Progenitor cell of endocrine pancreas (in vitro differentiated cells): ENCODE measurements at regions not wholly inside any gene's neighbourhood (a gene's known extent, or its start where the extent isn't known, plus 50 kb on each side); places are given as distances from the start of the nearest gene placed in this dataset.

Experiments used
- DNase-seq: peaks from one replicate; pipeline ENCODE4 v3.0.0; 2021; ENCODE audit warnings: low spot score; ENCODE audit not compliant: unreplicated experiment
- H3K27ac Mint-ChIP-seq: 2 replicates; pipeline ENCODE4 v1.8.0; 2021; ENCODE audit warnings: mild to moderate bottlenecking, moderate library complexity, mixed read lengths
- H3K27me3 Mint-ChIP-seq: 2 replicates; pipeline ENCODE4 v1.8.0; 2021; ENCODE audit warnings: mixed read lengths
- H3K36me3 Mint-ChIP-seq: 2 replicates; pipeline ENCODE4 v1.8.0; 2022; ENCODE audit warnings: mixed read lengths; ENCODE audit not compliant: insufficient read depth
- H3K4me1 Mint-ChIP-seq: 2 replicates; pipeline ENCODE4 v1.8.0; 2021; ENCODE audit warnings: low read depth, mixed read lengths
- H3K4me3 Mint-ChIP-seq: 2 replicates; pipeline ENCODE4 v1.8.0; 2021; ENCODE audit warnings: low read depth, mild to moderate bottlenecking, moderate library complexity, mixed read lengths
- H3K9me3 Mint-ChIP-seq: 2 replicates; pipeline ENCODE4 v1.8.0; 2021; ENCODE audit warnings: low read depth, mixed read lengths
- TF ChIP-seq, protein P1 (sequence below): fragments of 200-600 bp; sonication (generic); IDR thresholded peaks from one replicate; pipeline ENCODE4 v1.5.0; 2021; ENCODE audit warnings: antibody characterized with exemption, mild to moderate bottlenecking; ENCODE audit not compliant: unreplicated experiment

DNA sequence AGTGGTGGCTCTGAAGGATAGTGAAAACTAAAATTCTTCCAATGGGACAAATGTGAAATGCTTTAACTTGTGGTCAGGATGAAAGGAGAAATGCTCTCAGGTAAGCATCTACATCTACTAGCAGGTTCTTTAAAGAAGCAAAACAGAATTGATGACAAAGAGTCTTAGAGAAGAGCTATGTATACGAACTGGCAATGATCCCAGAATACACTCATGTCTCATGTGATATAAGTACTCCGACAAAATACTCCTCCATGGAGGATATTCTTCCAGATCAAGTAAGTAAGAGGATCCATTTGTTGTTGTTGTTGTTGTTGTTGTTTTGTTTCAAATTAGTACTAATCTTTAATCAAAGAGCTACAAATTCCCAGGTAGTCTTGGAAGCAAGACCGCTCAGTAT lies 174.0 kb upstream of the ATP1B1 start:
- TF ChIP-seq, protein P1, sequence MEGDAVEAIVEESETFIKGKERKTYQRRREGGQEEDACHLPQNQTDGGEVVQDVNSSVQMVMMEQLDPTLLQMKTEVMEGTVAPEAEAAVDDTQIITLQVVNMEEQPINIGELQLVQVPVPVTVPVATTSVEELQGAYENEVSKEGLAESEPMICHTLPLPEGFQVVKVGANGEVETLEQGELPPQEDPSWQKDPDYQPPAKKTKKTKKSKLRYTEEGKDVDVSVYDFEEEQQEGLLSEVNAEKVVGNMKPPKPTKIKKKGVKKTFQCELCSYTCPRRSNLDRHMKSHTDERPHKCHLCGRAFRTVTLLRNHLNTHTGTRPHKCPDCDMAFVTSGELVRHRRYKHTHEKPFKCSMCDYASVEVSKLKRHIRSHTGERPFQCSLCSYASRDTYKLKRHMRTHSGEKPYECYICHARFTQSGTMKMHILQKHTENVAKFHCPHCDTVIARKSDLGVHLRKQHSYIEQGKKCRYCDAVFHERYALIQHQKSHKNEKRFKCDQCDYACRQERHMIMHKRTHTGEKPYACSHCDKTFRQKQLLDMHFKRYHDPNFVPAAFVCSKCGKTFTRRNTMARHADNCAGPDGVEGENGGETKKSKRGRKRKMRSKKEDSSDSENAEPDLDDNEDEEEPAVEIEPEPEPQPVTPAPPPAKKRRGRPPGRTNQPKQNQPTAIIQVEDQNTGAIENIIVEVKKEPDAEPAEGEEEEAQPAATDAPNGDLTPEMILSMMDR, result no peak
- no peak for DNase-seq
- H3K9me3 Mint-ChIP-seq, result peaks cover 19% of the 10 kb centered on the region
- H3K4me3 Mint-ChIP-seq, result no peak overlapping the region
- no peaks in the 10 kb centered on the region for H3K36me3 Mint-ChIP-seq
- no peaks in the 10 kb centered on the region for H3K4me1 Mint-ChIP-seq
- no peaks in the 10 kb centered on the region for H3K27me3 Mint-ChIP-seq
- no peak overlapping the region for H3K27ac Mint-ChIP-seq

DNA sequence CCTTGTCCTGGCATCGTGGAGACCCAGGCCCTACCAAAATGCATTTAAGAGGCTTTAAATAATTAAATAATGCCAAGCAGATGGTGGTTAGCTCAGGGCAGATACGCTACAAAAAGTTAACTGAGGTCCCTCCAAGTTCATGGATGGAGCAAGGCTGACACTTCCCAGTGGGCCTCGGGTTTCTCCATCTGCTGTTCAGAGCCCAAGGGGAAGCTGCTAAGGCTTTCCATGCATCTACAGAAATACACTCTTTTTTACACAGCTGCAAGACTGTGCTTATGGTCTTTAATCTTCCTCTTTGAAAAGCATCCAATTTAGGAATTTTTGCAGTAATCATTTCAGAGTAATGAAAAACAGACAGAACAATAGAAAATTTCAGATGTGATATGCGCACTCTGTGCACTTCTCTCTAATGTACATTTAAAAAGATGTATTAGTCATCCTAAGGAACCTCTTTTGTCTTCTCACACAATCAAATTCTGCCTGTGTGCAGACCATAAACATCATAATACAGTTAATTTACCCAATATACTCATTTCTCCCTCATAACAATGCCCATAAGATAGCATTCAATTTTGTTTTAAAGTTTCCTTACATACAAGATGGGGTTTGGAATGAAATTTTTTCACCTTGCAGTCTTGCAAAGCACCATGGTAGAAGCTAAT lies 173.2 kb upstream of the ATP1B1 start:
- H3K27ac Mint-ChIP-seq, result no peak overlapping the region
- H3K4me3 Mint-ChIP-seq, result no peak overlapping the region
- peaks cover 19% of the 10 kb centered on the region for H3K9me3 Mint-ChIP-seq
- H3K4me1 Mint-ChIP-seq, result no peaks in the 10 kb centered on the region
- no peaks in the 10 kb centered on the region for H3K36me3 Mint-ChIP-seq
- no peak for DNase-seq
- no peaks in the 10 kb centered on the region for H3K27me3 Mint-ChIP-seq
- TF ChIP-seq, protein P1, result no peak

DNA sequence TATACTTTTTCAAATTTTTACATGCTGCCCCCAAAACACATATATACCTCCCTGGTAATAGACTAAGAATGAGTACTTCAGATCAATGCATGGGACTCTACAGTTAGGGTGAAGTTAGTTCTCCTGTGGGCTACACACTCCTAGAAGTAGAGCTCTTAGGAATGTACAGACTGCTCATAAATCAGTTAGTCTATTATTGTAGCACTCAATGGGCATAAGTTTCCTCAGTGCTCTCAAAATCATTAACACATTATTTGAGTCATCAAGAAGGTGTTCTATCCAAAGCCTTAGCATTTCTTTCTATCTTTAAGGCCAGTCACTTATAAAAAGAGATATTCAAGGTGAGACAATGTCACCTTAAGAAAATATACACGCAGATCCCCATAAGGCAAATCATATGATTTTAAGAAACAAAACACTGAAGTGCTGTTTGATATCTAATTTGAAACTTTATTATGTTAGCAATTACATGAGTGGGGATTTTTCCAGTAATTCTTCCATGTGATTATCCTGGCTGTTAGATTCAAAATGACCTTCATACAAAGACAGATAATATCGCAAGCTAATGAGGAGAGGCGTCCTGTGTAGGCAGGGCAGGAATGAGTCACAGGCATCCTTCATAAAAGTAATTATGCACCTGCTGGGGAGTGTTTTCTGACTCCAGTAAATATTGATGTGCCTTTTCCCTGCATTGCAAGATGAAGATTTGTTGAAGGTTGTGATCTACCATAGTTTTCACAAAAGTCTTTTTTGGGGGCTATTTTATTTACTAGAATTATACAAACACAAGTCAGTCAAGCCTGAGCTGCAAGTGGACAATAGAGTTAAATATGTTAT lies 167.2 kb upstream of the ATP1B1 start:
- Mint-ChIP-seq H3K9me3 (peaks cover 23% of the 10 kb centered on the region), H3K36me3 (no peaks in the 10 kb centered on the region), H3K4me3 (no peak overlapping the region), H3K4me1 (peaks cover 2% of the 10 kb centered on the region), H3K27me3 (peaks cover 3% of the 10 kb centered on the region), H3K27ac (no peak overlapping the region)
- DNase-seq, result no peak
- TF ChIP-seq, protein P1, result no peak

DNA sequence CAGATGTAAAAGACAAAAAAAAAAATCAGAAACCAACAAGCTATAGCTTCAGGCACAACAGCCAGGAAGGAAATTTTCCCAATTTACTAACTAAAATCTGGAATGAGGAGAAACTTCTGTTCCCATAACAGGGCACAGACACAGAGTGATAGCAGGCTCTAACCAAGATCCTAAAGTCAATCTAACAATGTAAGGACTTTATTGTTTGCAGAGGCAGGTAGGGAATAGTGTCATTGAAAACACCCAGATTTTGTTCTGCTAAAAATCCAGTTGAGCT lies 166.6 kb upstream of the ATP1B1 start:
- no peak for DNase-seq
- Mint-ChIP-seq H3K4me1 (peaks cover 2% of the 10 kb centered on the region), H3K27me3 (peaks cover 3% of the 10 kb centered on the region), H3K9me3 (peaks cover 17% of the 10 kb centered on the region), H3K36me3 (no peaks in the 10 kb centered on the region), H3K4me3 (no peak overlapping the region), H3K27ac (no peak overlapping the region)
- TF ChIP-seq, protein P1, result no peak

DNA sequence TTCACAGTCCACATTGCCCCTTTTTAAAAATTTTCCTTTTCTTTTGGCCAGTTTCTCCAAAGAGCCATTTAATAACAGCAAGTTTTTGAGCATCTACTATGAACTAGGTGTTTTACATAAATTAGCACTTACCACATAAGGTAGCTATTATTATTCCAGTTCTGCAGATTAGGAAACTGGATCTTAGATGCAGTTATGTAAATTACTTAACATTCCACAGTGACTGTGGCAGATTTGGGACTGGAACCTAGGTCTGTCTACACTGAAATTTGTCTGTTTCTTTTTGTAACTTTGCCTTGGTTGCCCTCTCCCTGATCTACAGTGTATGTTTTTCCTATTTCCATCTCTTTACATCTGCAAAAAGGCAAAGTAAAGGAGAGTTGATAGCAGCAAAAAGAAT lies 164.8 kb upstream of the ATP1B1 start:
- H3K4me1 Mint-ChIP-seq, result peaks cover 8% of the 10 kb centered on the region
- no peak overlapping the region for H3K4me3 Mint-ChIP-seq
- DNase-seq, result no peak
- peaks cover 3% of the 10 kb centered on the region for H3K27me3 Mint-ChIP-seq
- TF ChIP-seq, protein P1, result no peak
- H3K27ac Mint-ChIP-seq, result no peak overlapping the region
- peaks cover 7% of the 10 kb centered on the region for H3K9me3 Mint-ChIP-seq
- H3K36me3 Mint-ChIP-seq, result no peaks in the 10 kb centered on the region
